Thymus (tissue), 11 donors: ENCODE measurements at regions not wholly inside any gene's neighbourhood (a gene's known extent, or its start where the extent isn't known, plus 50 kb on each side); places are given as distances from the start of the nearest gene placed in this dataset.

Experiments
- DNase-seq, 9 donors: peaks; one replicate each; pipeline ENCODE4 v3.0.0-alpha.2; 2013; ENCODE audit warnings: low spot score in 9 of 9, low read depth in 6 of 9, missing footprints in 1 of 9
- H3K27ac ChIP-seq, 2 donors: one replicate each; pipeline ENCODE4 v1.5.1; 2013; ENCODE audit warnings: control low read depth in 1 of 2, low read depth in 1 of 2, low read length in 1 of 2, mild to moderate bottlenecking in 1 of 2, moderate library complexity in 1 of 2
- H3K27me3 ChIP-seq, 2 donors: one replicate each; pipeline ENCODE4 v1.5.1; 2013; ENCODE audit warnings: low read length in 1 of 2; ENCODE audit not compliant: control insufficient read depth in 2 of 2, insufficient read depth in 1 of 2
- H3K36me3 ChIP-seq, 2 donors: one replicate each; pipeline ENCODE4 v1.5.1; 2013; ENCODE audit warnings: low read length in 1 of 2, mild to moderate bottlenecking in 1 of 2, moderate library complexity in 1 of 2; ENCODE audit not compliant: control insufficient read depth in 2 of 2, insufficient read depth in 2 of 2
- H3K4me1 ChIP-seq, 2 donors: one replicate each; pipeline ENCODE4 v1.5.1; 2013; ENCODE audit warnings: low read length in 2 of 2; ENCODE audit not compliant: control insufficient read depth in 2 of 2, insufficient read depth in 2 of 2
- H3K4me3 ChIP-seq, 2 donors: one replicate each; pipeline ENCODE4 v1.5.1; 2013; ENCODE audit warnings: low read length in 2 of 2, control low read depth in 1 of 2, mild to moderate bottlenecking in 1 of 2
- H3K9me3 ChIP-seq, 2 donors: one replicate each; pipeline ENCODE4 v1.5.1; 2013; ENCODE audit warnings: low read length in 1 of 2, mild to moderate bottlenecking in 1 of 2; ENCODE audit not compliant: control insufficient read depth in 2 of 2, insufficient read depth in 1 of 2
- WGBS: extraction: QIAGEN DNeasy Blood & Tissue Kit; methylation state at CpG from one replicate; pipeline ENCODE4 v1.1.7; 2013; 5-methylcytosine and 5-hydroxymethylcytosine counted together
- donor health status: healthy.

GRCh38 chr22:48389916-48390315 is 1437.8 kb downstream of the BRD1 start:
- H3K4me3 ChIP-seq: no peak overlapping the region
- 87% methylated on average over 8 of the region's 8 CpGs for WGBS
- no peak overlapping the region for H3K27ac ChIP-seq
- no peaks in the 10 kb centered on the region for H3K36me3 ChIP-seq
- no peak for DNase-seq
- no peaks in the 10 kb centered on the region for H3K9me3 ChIP-seq
- H3K27me3 ChIP-seq: peaks cover 0 to 10% of the 10 kb centered on the region in 2 donors
- H3K4me1 ChIP-seq: no peaks in the 10 kb centered on the region

- 95% methylated on average over 12 of the region's 12 CpGs for WGBS
- peaks cover 0 to 6% of the 10 kb centered on the region in 2 donors for H3K27me3 ChIP-seq
- DNase-seq: no peak
These were observed 1445.5 kb downstream of the BRD1 start for GRCh38 chr22:48382197-48382596.

GRCh38 chr22:48380016-48380665 is 1447.5 kb downstream of the BRD1 start:
- H3K27ac ChIP-seq: no peak overlapping the region
- H3K9me3 ChIP-seq: no peaks in the 10 kb centered on the region
- no peak for DNase-seq
- H3K27me3 ChIP-seq: peaks cover 3 to 17% of the 10 kb centered on the region in 2 donors
- no peaks in the 10 kb centered on the region for H3K36me3 ChIP-seq
- WGBS: 96% methylated on average over 13 of the region's 13 CpGs
- H3K4me1 ChIP-seq: no peaks in the 10 kb centered on the region
- no peak overlapping the region for H3K4me3 ChIP-seq

More at GRCh38 chr22:48382197-48382596, 1445.5 kb downstream of the BRD1 start:
- H3K9me3 ChIP-seq: no peaks in the 10 kb centered on the region
- no peak overlapping the region for H3K27ac ChIP-seq
- H3K4me3 ChIP-seq: no peak overlapping the region
- H3K4me1 ChIP-seq: no peaks in the 10 kb centered on the region
- H3K36me3 ChIP-seq: no peaks in the 10 kb centered on the region

GRCh38 chr22:48379371-48379770 is 1448.3 kb downstream of the BRD1 start:
- Histone ChIP-seq H3K9me3 (no peaks in the 10 kb centered on the region), H3K4me3 (no peak overlapping the region), H3K4me1 (no peaks in the 10 kb centered on the region), H3K36me3 (no peaks in the 10 kb centered on the region), H3K27me3 (peaks cover 3 to 18% of the 10 kb centered on the region in 2 donors), H3K27ac (no peak overlapping the region)
- no peak for DNase-seq
- 93% methylated on average over 13 of the region's 13 CpGs for WGBS

GRCh38 chr22:48378673-48379072 is 1449.0 kb downstream of the BRD1 start:
- H3K27me3 ChIP-seq: peaks cover 3 to 18% of the 10 kb centered on the region in 2 donors
- no peaks in the 10 kb centered on the region for H3K4me1 ChIP-seq
- no peaks in the 10 kb centered on the region for H3K36me3 ChIP-seq
- no peaks in the 10 kb centered on the region for H3K9me3 ChIP-seq
- no peak for DNase-seq
- WGBS: 94% methylated on average over 6 of the region's 6 CpGs
- no peak overlapping the region for H3K27ac ChIP-seq
- H3K4me3 ChIP-seq: no peak overlapping the region

- Histone ChIP-seq H3K27ac (no peak overlapping the region), H3K9me3 (no peaks in the 10 kb centered on the region), H3K4me3 (no peak overlapping the region), H3K4me1 (no peaks in the 10 kb centered on the region), H3K36me3 (no peaks in the 10 kb centered on the region), H3K27me3 (peaks cover 3 to 21% of the 10 kb centered on the region in 2 donors)
- no peak for DNase-seq
- 88% methylated on average over 8 of the region's 8 CpGs for WGBS
These were observed 1450.5 kb downstream of the BRD1 start for GRCh38 chr22:48376936-48377712.

- Histone ChIP-seq H3K36me3 (no peaks in the 10 kb centered on the region), H3K4me1 (no peaks in the 10 kb centered on the region), H3K27ac (no peak overlapping the region), H3K4me3 (no peak overlapping the region), H3K27me3 (peaks cover 3 to 21% of the 10 kb centered on the region in 2 donors), H3K9me3 (no peaks in the 10 kb centered on the region)
- 28% methylated on average over 8 of the region's 8 CpGs for WGBS
- no peak for DNase-seq
These were observed 1451.2 kb downstream of the BRD1 start for GRCh38 chr22:48376428-48376827.

- H3K27me3 ChIP-seq: peaks cover 3 to 33% of the 10 kb centered on the region in 2 donors
- no peaks in the 10 kb centered on the region for H3K4me1 ChIP-seq
- DNase-seq: no peak
- H3K9me3 ChIP-seq: no peaks in the 10 kb centered on the region
- no peak overlapping the region for H3K27ac ChIP-seq
- H3K36me3 ChIP-seq: no peaks in the 10 kb centered on the region
- WGBS: 90% methylated on average over 12 of the region's 12 CpGs
- H3K4me3 ChIP-seq: no peak overlapping the region
These were observed 1454.0 kb downstream of the BRD1 start for GRCh38 chr22:48373626-48374173.

GRCh38 chr22:48372390-48372789 is 1455.3 kb downstream of the BRD1 start:
- Histone ChIP-seq H3K27ac (no peak overlapping the region), H3K27me3 (peaks cover 7 to 33% of the 10 kb centered on the region in 2 donors)
- 86% methylated on average over 7 of the region's 7 CpGs for WGBS

More at GRCh38 chr22:48372390-48372789, 1455.3 kb downstream of the BRD1 start:
- Histone ChIP-seq H3K9me3 (no peaks in the 10 kb centered on the region), H3K36me3 (no peaks in the 10 kb centered on the region), H3K4me3 (no peak overlapping the region), H3K4me1 (no peaks in the 10 kb centered on the region)
- DNase-seq: no peak
